Keratinocyte (primary cell): ENCODE measurements at regions not wholly inside any gene's neighbourhood (a gene's known extent, or its start where the extent isn't known, plus 50 kb on each side); places are given as distances from the start of the nearest gene placed in this dataset.

ENCODE experiments used
- DNase-seq: peaks from one replicate; pipeline ENCODE4 v3.0.0-alpha.2; 2011; ENCODE audit warnings: low read depth, missing footprints, low spot score
- FAIRE-seq: peaks from 2 replicates; lab custom pipeline; 2011; peaks lifted over from hg19 to GRCh38; lab: Jason Lieb, UNC
- H2AFZ ChIP-seq: 2 replicates; pipeline ENCODE4 v1.6.0; 2012; ENCODE audit warnings: low read length, control low read depth, inconsistent platforms; ENCODE audit not compliant: control insufficient read depth
- H3K27ac ChIP-seq: 2 replicates; pipeline ENCODE4 v1.5.1; 2011; ENCODE audit warnings: low read length; ENCODE audit not compliant: control insufficient read depth, insufficient read depth
- H3K27me3 ChIP-seq: 3 replicates; pipeline ENCODE4 v1.6.0; 2011; ENCODE audit warnings: low read length; ENCODE audit not compliant: control insufficient read depth, insufficient read depth; ENCODE audit errors: extremely low read depth
- H3K36me3 ChIP-seq, 2 experiments: 2 replicates in 1 of 2; 3 replicates in 1 of 2; pipeline ENCODE4 v1.5.1; 2011; ENCODE audit warnings: low read length in 2 of 2, mild to moderate bottlenecking in 1 of 2; ENCODE audit not compliant: control insufficient read depth in 2 of 2, insufficient read depth in 2 of 2; ENCODE audit errors: extremely low read depth in 1 of 2
- H3K4me1 ChIP-seq: 3 replicates; pipeline ENCODE4 v1.5.1; 2011; ENCODE audit warnings: low read length; ENCODE audit not compliant: control insufficient read depth, insufficient read depth; ENCODE audit errors: extremely low read depth
- H3K4me2 ChIP-seq: 3 replicates; pipeline ENCODE4 v1.6.0; 2011; ENCODE audit warnings: low read depth, low read length; ENCODE audit not compliant: control insufficient read depth, insufficient read depth; ENCODE audit errors: extremely low read depth
- H3K4me3 ChIP-seq, 3 experiments: fragments of 200-600 bp in 1 of 3; sonication (generic) in 1 of 3; 2 replicates in 2 of 3; 3 replicates in 1 of 3; pipeline ENCODE4 v1.5.1; 2011 to 2016; ENCODE audit warnings: low read length in 3 of 3, mild to moderate bottlenecking in 3 of 3, control low read depth in 2 of 3, inconsistent platforms in 1 of 3, low read depth in 1 of 3, mixed read lengths in 1 of 3, mixed run types in 1 of 3, moderate library complexity in 1 of 3; ENCODE audit not compliant: control insufficient read depth in 2 of 3, insufficient read depth in 2 of 3; ENCODE audit errors: extremely low read depth in 1 of 3
- H3K79me2 ChIP-seq: 2 replicates; pipeline ENCODE4 v1.6.0; 2012; ENCODE audit warnings: low read length; ENCODE audit not compliant: control insufficient read depth, insufficient read depth
- H3K9ac ChIP-seq: 3 replicates; pipeline ENCODE4 v1.6.0; 2011; ENCODE audit warnings: low read length; ENCODE audit not compliant: control insufficient read depth, insufficient read depth; ENCODE audit errors: extremely low read depth
- H3K9me1 ChIP-seq: 3 replicates; pipeline ENCODE4 v1.6.0; 2011; ENCODE audit warnings: low read length; ENCODE audit not compliant: control insufficient read depth, insufficient read depth; ENCODE audit errors: extremely low read depth
- H3K9me3 ChIP-seq: 2 replicates; pipeline ENCODE4 v1.5.1; 2012; ENCODE audit warnings: low read depth, low read length; ENCODE audit not compliant: control insufficient read depth
- H4K20me1 ChIP-seq: 3 replicates; pipeline ENCODE4 v1.6.0; 2011; ENCODE audit warnings: low read length; ENCODE audit not compliant: control insufficient read depth, insufficient read depth; ENCODE audit errors: extremely low read depth
- CTCF ChIP-seq, 3 experiments: IDR thresholded peaks in 1 of 3; conservative IDR thresholded peaks in 1 of 3; optimal IDR thresholded peaks in 1 of 3; 2 replicates in 2 of 3; 3 replicates in 1 of 3; pipeline versions ENCODE3 to v1.5.1; 2011; ENCODE audit warnings: low read length in 3 of 3, mild to moderate bottlenecking in 3 of 3, moderate library complexity in 2 of 3, control low read depth in 1 of 3, inconsistent platforms in 1 of 3; ENCODE audit not compliant: insufficient read depth in 2 of 3; ENCODE audit errors: extremely low read depth in 1 of 3
- EZH2 ChIP-seq: IDR thresholded peaks from one replicate; pipeline ENCODE4 v1.6.1; 2012; ENCODE audit warnings: inconsistent platforms, mild to moderate bottlenecking, low read length, moderate library complexity
- dilution Hi-C: fragments of 300-500 bp; cut with MboI; formaldehyde crosslinking; loops from one replicate; pipeline ENCODE4 v1.7.0; 2020; ENCODE audit warnings: low sequenced_read_pairs; ENCODE audit not compliant: extremely low pct_ligation_motif_present

DNA sequence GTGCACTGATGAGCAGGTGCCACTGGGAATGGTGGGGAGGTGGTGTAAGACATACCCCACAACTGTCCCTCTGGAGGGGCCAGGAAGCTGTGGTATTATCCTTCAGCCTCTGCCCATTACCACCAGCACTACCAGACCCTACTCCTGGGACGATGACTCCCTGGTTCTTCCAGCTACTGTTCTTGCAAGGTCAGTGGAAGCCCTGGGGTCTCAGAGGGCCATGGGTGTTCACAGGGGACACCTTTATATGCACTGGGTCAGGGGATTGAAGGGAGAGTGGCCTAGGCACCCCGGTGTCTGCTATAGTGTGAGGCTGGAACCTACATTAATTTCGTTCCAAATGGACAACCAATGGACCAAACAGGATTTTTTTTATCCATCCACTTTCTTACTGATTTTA is 94.7 kb upstream of the SLC22A11 start:
- dilution Hi-C loops, result no loop called here
- TF ChIP-seq CTCF (optimal IDR thresholded peaks at IDR 0.05 in 1 of 3, IDR thresholded peaks at IDR 0.05 in 1 of 3, conservative IDR thresholded peaks at IDR 0.05 in 1 of 3; ENCODE audit: extremely low read depth in 1 of 3, insufficient read depth in 2 of 3, low read length in 3 of 3) (no peak), EZH2 (no peak)
- no peaks in the 10 kb centered on the region for H3K9me1 ChIP-seq
- DNase-seq (no peak), FAIRE-seq (no peak)
- H3K9ac ChIP-seq, result no peak overlapping the region
- H4K20me1 ChIP-seq, result no peaks in the 10 kb centered on the region
- no peaks in the 10 kb centered on the region for H3K9me3 ChIP-seq
- no peaks in the 10 kb centered on the region for H3K79me2 ChIP-seq
- H3K36me3 ChIP-seq, result no peaks in the 10 kb centered on the region
- H2AFZ ChIP-seq, result no peak overlapping the region
- H3K4me2 ChIP-seq, result no peak overlapping the region
- H3K27ac ChIP-seq, result no peak overlapping the region
- H3K4me3 ChIP-seq, result no peak overlapping the region
- peaks cover 3% of the 10 kb centered on the region for H3K27me3 ChIP-seq
- no peaks in the 10 kb centered on the region for H3K4me1 ChIP-seq

GRCh38 chr11:64466115-64466718 is 89.5 kb upstream of the SLC22A11 start:
- dilution Hi-C loops, result no loop called here

More at GRCh38 chr11:64466115-64466718, 89.5 kb upstream of the SLC22A11 start:
- Histone ChIP-seq H3K4me2 (no peak overlapping the region), H3K27ac (no peak overlapping the region), H3K9me1 (no peaks in the 10 kb centered on the region), H3K9me3 (no peaks in the 10 kb centered on the region), H3K4me3 (no peak overlapping the region), H2AFZ (no peak overlapping the region), H3K79me2 (no peaks in the 10 kb centered on the region), H3K9ac (no peak overlapping the region), H4K20me1 (no peaks in the 10 kb centered on the region), H3K27me3 (peaks cover 10% of the 10 kb centered on the region), H3K36me3 (no peaks in the 10 kb centered on the region), H3K4me1 (no peaks in the 10 kb centered on the region)
- FAIRE-seq (no peak), DNase-seq (no peak)
- TF ChIP-seq CTCF (optimal IDR thresholded peaks at IDR 0.05 in 1 of 3, IDR thresholded peaks at IDR 0.05 in 1 of 3, conservative IDR thresholded peaks at IDR 0.05 in 1 of 3; ENCODE audit: extremely low read depth in 1 of 3, insufficient read depth in 2 of 3, low read length in 3 of 3), result no peak
- no peak for TF ChIP-seq EZH2
